ENCODE measurements at regions not wholly inside any gene's neighbourhood (a gene's known extent, or its start where the extent isn't known, plus 50 kb on each side); places are given as distances from the start of the nearest gene placed in this dataset.

DNA sequence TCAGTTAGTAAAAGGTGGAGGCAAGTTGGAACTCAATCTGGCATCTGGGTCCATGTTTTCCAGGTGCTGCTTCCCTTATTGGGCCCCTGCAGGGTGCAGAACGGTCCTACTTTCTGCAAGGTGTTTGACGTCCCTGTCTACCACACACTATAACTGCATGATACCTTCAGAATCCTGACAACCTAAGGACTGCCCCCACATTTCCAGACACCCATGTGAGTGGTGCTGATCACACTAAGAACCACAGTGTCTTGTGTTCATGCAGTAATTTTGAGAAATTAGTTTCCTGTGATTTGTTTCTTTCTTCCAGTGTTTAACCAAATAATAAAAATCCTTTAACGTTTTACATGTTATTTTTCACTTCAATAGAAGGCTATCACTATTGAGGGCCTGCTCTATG, 121.1 kb upstream of the MDM1 start:
- Histone ChIP-seq H4K20me1 (ENCODE audit: control insufficient read depth, extremely low read depth, insufficient read depth, low read length) (no peaks in the 10 kb centered on the region), H3K4me1 (ENCODE audit: control insufficient read depth, extremely low read depth, insufficient read depth, low read length) (no peaks in the 10 kb centered on the region), H3K4me3 (ENCODE audit: control insufficient read depth in 2 of 3, extremely low read depth in 1 of 3, insufficient read depth in 2 of 3, low read depth in 1 of 3, low read length in 3 of 3) (no peak overlapping the region), H3K9ac (ENCODE audit: control insufficient read depth, extremely low read depth, insufficient read depth, low read length) (no peak overlapping the region), H3K9me1 (ENCODE audit: control insufficient read depth, extremely low read depth, insufficient read depth, low read length) (no peaks in the 10 kb centered on the region), H3K27ac (ENCODE audit: control insufficient read depth, insufficient read depth, low read length) (no peak overlapping the region), H2AFZ (ENCODE audit: control insufficient read depth, low read length) (no peak overlapping the region), H3K79me2 (ENCODE audit: control insufficient read depth, insufficient read depth, low read length) (no peaks in the 10 kb centered on the region), H3K9me3 (ENCODE audit: control insufficient read depth, low read depth, low read length) (no peaks in the 10 kb centered on the region), H3K27me3 (ENCODE audit: control insufficient read depth, extremely low read depth, insufficient read depth, low read length) (no peaks in the 10 kb centered on the region), H3K4me2 (ENCODE audit: control insufficient read depth, extremely low read depth, insufficient read depth, low read depth, low read length) (no peak overlapping the region), H3K36me3 (ENCODE audit: control insufficient read depth in 2 of 2, extremely low read depth in 1 of 2, insufficient read depth in 2 of 2, low read length in 2 of 2) (no peaks in the 10 kb centered on the region)
- DNase-seq (ENCODE audit: low read depth, low spot score) (no peak), FAIRE-seq (no peak)
- TF ChIP-seq EZH2 (IDR thresholded peaks at IDR 0.05; ENCODE audit: low read length): no peak
- TF ChIP-seq, protein P1, sequence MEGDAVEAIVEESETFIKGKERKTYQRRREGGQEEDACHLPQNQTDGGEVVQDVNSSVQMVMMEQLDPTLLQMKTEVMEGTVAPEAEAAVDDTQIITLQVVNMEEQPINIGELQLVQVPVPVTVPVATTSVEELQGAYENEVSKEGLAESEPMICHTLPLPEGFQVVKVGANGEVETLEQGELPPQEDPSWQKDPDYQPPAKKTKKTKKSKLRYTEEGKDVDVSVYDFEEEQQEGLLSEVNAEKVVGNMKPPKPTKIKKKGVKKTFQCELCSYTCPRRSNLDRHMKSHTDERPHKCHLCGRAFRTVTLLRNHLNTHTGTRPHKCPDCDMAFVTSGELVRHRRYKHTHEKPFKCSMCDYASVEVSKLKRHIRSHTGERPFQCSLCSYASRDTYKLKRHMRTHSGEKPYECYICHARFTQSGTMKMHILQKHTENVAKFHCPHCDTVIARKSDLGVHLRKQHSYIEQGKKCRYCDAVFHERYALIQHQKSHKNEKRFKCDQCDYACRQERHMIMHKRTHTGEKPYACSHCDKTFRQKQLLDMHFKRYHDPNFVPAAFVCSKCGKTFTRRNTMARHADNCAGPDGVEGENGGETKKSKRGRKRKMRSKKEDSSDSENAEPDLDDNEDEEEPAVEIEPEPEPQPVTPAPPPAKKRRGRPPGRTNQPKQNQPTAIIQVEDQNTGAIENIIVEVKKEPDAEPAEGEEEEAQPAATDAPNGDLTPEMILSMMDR (optimal IDR thresholded peaks at IDR 0.05 in 1 of 3, IDR thresholded peaks at IDR 0.05 in 1 of 3, conservative IDR thresholded peaks at IDR 0.05 in 1 of 3; ENCODE audit: extremely low read depth in 1 of 3, insufficient read depth in 2 of 3, low read length in 3 of 3): no peak
- dilution Hi-C loops (cut with MboI; ENCODE audit: extremely low pct_ligation_motif_present, low sequenced_read_pairs): no loop called here

DNA sequence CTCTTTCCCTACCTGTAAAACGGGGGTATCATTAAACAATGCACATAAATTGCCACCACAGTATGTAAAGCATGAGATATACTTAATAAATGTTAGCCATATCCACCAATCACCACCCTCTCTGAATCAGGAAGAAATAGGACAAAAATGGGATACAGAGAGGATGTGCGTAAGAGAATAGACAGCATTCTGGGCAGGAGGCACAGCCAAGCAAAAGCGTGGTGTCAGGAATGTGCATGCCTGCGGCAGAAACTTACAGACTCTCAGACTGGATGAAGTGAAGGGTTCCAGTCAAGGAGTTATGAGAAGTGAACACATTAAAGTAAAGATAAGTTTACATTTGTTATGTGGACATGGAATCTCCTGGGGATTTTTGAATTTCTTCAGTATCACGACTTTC, 121.7 kb upstream of the MDM1 start:
- Histone ChIP-seq H3K4me3 (ENCODE audit: control insufficient read depth in 2 of 3, extremely low read depth in 1 of 3, insufficient read depth in 2 of 3, low read depth in 1 of 3, low read length in 3 of 3) (no peak overlapping the region), H3K79me2 (ENCODE audit: control insufficient read depth, insufficient read depth, low read length) (no peaks in the 10 kb centered on the region), H3K27me3 (ENCODE audit: control insufficient read depth, extremely low read depth, insufficient read depth, low read length) (no peaks in the 10 kb centered on the region), H3K4me2 (ENCODE audit: control insufficient read depth, extremely low read depth, insufficient read depth, low read depth, low read length) (no peak overlapping the region), H3K27ac (ENCODE audit: control insufficient read depth, insufficient read depth, low read length) (no peak overlapping the region), H3K9me3 (ENCODE audit: control insufficient read depth, low read depth, low read length) (no peaks in the 10 kb centered on the region), H3K9me1 (ENCODE audit: control insufficient read depth, extremely low read depth, insufficient read depth, low read length) (no peaks in the 10 kb centered on the region), H3K9ac (ENCODE audit: control insufficient read depth, extremely low read depth, insufficient read depth, low read length) (no peak overlapping the region), H3K4me1 (ENCODE audit: control insufficient read depth, extremely low read depth, insufficient read depth, low read length) (no peaks in the 10 kb centered on the region), H3K36me3 (ENCODE audit: control insufficient read depth in 2 of 2, extremely low read depth in 1 of 2, insufficient read depth in 2 of 2, low read length in 2 of 2) (no peaks in the 10 kb centered on the region), H4K20me1 (ENCODE audit: control insufficient read depth, extremely low read depth, insufficient read depth, low read length) (no peaks in the 10 kb centered on the region), H2AFZ (ENCODE audit: control insufficient read depth, low read length) (no peak overlapping the region)
- DNase-seq (ENCODE audit: low read depth, low spot score) (no peak), FAIRE-seq (no peak)
- dilution Hi-C loops (cut with MboI; ENCODE audit: extremely low pct_ligation_motif_present, low sequenced_read_pairs): no loop called here
- TF ChIP-seq, protein P1 (optimal IDR thresholded peaks at IDR 0.05 in 1 of 3, IDR thresholded peaks at IDR 0.05 in 1 of 3, conservative IDR thresholded peaks at IDR 0.05 in 1 of 3; ENCODE audit: extremely low read depth in 1 of 3, insufficient read depth in 2 of 3, low read length in 3 of 3): no peak
- TF ChIP-seq EZH2 (IDR thresholded peaks at IDR 0.05; ENCODE audit: low read length): no peak

All from keratinocyte (primary cell).